ENCODE measurements at regions not wholly inside any gene's neighbourhood (a gene's known extent, or its start where the extent isn't known, plus 50 kb on each side); places are given as distances from the start of the nearest gene placed in this dataset.

DNA sequence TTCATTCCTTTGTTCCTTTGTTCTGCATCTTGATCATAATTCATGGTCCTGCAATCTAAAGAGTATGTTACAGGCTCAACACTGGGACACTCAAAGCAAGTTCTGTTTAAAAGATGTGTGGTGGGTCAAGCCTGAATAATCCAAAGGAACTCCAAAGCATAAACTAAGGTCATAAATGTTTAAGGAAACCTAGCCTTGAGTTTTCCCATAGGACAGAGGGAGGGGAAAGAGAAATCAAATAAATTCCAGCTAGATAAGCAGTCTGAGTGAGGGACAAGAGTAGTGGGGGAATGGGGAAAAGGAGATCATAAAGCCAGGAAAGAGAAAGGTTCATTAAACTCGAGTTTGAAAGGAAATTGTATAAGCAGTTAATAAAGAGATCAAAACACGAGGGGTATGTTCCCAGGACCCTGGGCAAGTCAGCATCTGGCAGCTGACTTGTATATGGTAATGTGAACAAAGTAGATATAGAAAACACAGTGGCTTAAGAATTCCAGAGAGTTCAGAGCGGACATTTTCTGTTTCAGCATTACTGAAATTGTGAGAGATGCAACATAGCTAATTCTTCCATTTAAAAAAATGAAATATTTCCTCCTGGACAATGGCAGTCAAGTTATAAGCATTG is 125.8 kb upstream of the EDNRA start:
- no peak overlapping the region for H3K27ac ChIP-seq
- TF ChIP-seq, protein P1, sequence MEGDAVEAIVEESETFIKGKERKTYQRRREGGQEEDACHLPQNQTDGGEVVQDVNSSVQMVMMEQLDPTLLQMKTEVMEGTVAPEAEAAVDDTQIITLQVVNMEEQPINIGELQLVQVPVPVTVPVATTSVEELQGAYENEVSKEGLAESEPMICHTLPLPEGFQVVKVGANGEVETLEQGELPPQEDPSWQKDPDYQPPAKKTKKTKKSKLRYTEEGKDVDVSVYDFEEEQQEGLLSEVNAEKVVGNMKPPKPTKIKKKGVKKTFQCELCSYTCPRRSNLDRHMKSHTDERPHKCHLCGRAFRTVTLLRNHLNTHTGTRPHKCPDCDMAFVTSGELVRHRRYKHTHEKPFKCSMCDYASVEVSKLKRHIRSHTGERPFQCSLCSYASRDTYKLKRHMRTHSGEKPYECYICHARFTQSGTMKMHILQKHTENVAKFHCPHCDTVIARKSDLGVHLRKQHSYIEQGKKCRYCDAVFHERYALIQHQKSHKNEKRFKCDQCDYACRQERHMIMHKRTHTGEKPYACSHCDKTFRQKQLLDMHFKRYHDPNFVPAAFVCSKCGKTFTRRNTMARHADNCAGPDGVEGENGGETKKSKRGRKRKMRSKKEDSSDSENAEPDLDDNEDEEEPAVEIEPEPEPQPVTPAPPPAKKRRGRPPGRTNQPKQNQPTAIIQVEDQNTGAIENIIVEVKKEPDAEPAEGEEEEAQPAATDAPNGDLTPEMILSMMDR (conservative IDR thresholded peaks at IDR 0.05) = no peak
- no peak for TF ChIP-seq ZFX (IDR thresholded peaks at IDR 0.05)

DNA sequence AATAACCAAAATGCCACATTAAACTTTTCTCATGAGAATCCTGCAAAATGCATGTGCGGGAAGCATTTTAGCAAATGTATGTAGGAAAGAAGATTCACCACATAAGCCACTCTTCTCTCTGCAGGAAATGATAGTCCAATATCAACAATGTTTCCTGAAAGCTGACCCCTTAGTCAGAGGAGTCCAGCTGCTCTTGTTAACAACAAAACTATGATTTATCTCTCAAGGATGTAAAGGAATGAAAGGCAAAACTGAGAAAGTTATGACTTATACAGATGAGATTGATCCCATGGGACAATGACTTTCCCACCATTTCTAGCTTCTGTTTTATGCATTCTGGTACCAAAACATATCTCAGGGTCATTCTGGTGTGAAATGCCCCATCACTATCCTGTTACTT is 125.0 kb upstream of the EDNRA start:
- no peak overlapping the region for H3K27ac ChIP-seq
- TF ChIP-seq ZFX (IDR thresholded peaks at IDR 0.05) = no peak
- TF ChIP-seq, protein P1 (conservative IDR thresholded peaks at IDR 0.05) = no peak

DNA sequence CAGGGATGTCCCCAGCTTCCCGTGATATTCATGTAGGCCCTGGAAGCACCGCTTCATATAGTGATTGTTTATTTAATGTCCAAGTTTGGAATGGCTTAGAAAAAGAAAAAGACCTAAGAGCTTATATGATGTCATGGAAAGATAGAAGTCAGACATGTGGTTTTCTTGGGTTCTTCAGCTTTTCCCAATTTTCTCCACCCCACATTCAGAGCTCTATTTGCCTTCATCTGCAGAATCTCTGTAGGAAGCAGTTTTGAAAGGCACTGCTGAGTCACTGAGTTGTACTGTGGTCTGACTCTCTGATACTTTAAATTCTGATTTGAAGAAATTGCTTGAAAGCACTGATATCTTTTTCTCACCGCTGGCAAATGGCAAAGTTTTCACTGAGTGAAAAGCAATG is 120.6 kb upstream of the EDNRA start:
- H3K27ac ChIP-seq = no peak overlapping the region
- TF ChIP-seq, protein P1 (conservative IDR thresholded peaks at IDR 0.05) = no peak
- TF ChIP-seq ZFX (IDR thresholded peaks at IDR 0.05) = no peak

DNA sequence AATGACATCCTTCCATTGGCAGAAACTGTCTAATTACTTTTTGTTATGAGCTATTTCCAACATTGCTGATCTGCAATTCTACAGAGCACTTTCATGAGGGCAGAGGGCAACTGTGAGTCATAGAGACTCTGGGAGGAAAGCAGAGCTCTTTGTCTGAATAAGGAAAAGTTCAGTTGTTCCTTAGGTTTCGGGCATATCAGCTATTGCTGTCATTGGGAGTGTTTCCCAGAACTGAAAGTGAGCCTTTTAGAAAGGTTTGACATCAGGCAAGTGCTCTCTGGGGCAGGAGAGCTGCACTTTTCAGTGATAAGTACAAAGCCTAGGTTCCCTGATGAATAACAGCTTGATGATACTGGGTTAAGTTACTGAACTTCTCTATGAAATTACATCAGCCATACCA is 119.2 kb upstream of the EDNRA start:
- peak overlapping the region; percentile 79; the same call in 1 of the 2 replicates for H3K27ac ChIP-seq
- no peak for TF ChIP-seq ZFX (IDR thresholded peaks at IDR 0.05)

DNA sequence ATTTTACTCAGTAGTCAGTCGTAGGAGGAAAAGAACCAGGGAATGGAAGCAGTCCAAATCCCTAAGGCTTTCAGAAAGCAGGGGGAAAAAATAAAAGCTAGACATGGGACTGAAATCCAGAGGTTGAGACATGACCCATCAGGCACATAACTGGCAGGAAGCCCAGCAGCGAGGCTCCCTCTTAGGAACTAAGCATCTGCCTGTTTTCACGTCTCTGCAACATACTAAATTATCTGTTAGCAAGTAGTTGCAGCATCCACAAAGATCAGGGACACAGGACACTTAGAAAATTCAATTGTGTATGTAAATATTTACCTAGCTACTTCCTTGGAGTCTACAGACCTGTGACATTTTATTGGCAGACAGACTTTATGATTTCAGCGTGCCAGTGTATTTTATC is 118.0 kb upstream of the EDNRA start:
- TF ChIP-seq ZFX (IDR thresholded peaks at IDR 0.05) = no peak
- TF ChIP-seq, protein P1 (conservative IDR thresholded peaks at IDR 0.05) = no peak
- H3K27ac ChIP-seq = peak overlapping the region; percentile 79; the same call in 1 of the 2 replicates

DNA sequence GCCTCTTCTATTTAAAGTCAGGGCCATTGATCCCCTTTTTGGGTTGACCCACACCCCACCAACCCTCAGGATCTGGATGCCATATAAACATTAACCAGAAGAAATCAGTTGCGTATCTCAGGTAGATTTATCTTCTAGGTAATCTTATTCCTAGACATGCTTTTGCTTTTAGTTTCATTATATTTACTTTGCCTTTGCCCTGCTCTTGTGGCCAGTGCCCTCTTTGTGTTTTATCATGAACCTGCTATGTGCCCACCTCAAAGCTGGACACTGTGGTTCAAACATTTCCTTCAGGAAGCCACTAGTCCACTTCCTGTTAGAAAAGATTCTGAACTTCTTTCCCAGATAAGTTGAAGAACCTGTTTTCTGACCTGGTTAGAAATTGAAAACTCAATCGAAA is 117.4 kb upstream of the EDNRA start:
- H3K27ac ChIP-seq = peak overlapping the region; percentile 79; the same call in 1 of the 2 replicates
- TF ChIP-seq, protein P1 (conservative IDR thresholded peaks at IDR 0.05) = no peak

DNA sequence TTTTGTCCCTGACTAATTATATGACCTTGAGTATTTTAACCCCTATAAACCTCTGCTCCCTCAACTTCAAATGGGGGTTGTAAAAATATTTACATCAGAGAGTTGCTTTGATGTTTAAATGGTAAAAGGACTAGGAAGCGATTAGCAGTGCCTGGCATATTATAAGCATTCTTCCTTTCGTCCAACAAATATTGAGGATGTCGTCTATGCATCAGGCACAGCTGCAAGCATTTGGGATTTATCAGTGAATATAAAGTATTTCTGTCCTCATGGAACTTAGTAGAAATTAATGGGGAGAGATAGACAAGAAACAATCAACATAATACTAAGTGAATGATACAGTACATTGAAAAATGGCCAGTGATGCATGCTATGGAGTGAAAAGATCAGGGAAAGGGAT is 115.5 kb upstream of the EDNRA start:
- TF ChIP-seq ZFX (IDR thresholded peaks at IDR 0.05) = no peak
- H3K27ac ChIP-seq = no peak overlapping the region

DNA sequence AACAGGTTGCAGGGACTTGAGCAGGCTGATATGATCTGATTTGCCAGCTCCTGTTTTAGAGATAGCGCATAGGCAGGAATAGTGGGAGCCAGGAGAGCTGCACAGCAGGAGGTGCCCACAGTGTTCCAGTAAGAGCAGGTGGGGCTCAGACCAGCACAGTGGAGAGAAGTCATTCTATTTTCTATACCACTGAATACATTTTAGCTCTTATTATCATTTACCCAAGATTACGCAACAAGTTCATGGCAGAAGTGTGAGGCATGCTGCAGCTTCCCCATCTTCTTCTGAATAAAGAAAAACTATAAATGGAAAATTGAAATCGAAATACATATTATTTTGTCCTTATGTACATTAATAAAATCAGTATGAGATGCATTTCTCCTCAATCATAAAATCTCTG is 114.7 kb upstream of the EDNRA start:
- TF ChIP-seq, protein P1 (conservative IDR thresholded peaks at IDR 0.05) = no peak
- TF ChIP-seq ZFX (IDR thresholded peaks at IDR 0.05) = no peak
- no peak overlapping the region for H3K27ac ChIP-seq
